RCC 7860 (cell line): ENCODE measurements at regions not wholly inside any gene's neighbourhood (a gene's known extent, or its start where the extent isn't known, plus 50 kb on each side); places are given as distances from the start of the nearest gene placed in this dataset.

ENCODE experiments used
- DNase-seq: peaks from one replicate; pipeline ENCODE4 v3.0.0-alpha.2; 2015; ENCODE audit warnings: low spot score
- FAIRE-seq: peaks from 2 replicates; lab custom pipeline; 2012; peaks lifted over from hg19 to GRCh38; lab: Jason Lieb, UNC

DNA sequence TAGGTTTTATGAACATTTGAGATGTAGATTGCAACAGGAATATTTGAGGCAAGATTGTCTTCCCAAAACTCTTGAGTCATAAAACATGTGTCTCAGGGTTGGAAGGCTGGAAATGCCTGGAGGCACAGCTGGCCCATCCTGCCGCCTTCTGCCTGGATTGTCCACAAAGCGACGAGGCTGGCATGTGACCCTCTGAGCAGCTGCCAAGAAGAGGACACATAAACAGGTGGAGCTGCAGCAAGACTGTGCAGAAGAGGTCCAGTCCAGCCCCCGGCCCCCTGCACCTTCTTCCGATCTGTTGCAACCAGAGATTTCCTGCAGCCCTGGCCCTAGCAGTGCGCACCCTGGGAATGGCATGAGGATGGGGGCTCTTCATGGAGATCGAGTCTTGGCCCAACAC, 101.9 kb upstream of the BCOR start:
- DNase-seq (no peak), FAIRE-seq (no peak)

DNA sequence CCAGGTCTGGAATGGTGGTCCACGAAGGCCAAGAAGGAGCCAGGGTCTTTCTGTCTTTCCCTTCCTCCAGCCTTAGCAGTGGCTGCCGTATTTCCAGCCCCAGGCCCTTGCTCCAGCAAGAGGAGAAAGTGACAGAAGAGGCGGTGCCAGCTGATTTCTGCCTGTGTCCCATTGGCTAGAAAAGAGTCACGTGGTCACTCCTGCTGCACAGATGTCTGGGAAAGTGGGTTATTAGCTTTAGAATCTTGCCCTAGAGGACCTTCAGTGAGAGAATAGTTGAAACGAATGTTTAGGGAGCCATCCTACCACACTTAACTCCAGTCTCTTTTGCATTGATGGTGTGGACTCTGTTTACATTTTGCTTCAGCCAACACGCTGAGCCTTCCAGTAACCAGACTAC, 99.3 kb upstream of the BCOR start:
- FAIRE-seq (no peak), DNase-seq (no peak)

DNA sequence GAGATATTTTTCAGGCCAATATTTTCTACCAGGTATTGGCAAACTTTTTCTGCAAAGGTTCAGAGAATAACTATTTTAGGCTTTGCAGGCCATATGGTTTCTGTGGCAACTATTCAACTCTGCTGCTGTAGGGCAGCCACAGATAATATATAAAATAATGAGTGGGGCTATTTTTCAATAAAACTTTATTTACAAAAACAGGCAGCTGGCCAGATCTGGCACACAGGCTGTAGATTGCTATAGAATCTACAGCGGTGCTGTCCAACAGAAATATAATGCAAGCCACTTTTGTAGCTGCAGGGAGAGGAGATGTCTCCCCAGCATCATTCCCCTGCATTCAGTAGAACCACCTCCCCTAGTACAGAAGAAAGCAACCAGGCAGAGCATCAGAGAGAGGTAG, 97.6 kb upstream of the BCOR start:
- FAIRE-seq (no peak), DNase-seq (no peak)

DNA sequence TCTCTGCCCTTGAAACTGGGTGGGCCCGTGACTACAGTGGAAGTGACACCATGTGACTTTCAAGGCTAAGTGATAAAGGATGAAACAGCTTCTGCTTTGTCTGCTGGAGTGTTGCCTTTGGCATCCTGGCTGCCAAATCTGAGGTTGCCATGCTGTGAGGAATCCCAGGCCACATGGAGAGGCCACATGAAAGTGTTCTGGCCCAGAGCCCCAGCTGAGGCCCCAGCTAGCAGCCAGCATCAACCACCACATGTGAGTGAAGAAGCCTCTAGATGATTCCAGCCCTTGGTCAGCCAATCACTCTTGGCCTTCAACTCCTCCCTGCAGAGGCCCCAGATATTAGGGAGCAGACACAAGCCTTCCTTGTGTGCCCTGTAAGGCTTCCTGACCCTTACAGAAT, 94.4 kb upstream of the BCOR start:
- no peak for FAIRE-seq
- no peak for DNase-seq

DNA sequence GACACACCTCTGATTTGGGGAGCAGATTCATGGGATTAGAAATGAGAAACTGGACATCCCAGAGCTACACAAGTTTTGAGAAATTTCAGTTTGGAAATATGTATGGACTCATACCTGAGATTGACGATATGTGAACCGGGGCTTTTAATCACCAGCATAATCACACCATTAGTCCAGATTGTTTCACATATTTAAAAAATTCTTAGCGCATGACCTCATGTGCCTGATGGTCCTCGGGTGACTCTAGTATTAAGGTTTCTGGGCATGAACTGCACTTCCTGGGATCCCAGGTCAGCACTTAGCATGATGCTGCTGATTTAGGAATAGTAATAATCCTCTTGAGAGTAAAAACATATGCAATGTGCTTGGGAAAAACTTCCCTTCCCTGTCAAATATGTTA, 91.9 kb upstream of the BCOR start:
- DNase-seq, result no peak
- FAIRE-seq, result no peak

DNA sequence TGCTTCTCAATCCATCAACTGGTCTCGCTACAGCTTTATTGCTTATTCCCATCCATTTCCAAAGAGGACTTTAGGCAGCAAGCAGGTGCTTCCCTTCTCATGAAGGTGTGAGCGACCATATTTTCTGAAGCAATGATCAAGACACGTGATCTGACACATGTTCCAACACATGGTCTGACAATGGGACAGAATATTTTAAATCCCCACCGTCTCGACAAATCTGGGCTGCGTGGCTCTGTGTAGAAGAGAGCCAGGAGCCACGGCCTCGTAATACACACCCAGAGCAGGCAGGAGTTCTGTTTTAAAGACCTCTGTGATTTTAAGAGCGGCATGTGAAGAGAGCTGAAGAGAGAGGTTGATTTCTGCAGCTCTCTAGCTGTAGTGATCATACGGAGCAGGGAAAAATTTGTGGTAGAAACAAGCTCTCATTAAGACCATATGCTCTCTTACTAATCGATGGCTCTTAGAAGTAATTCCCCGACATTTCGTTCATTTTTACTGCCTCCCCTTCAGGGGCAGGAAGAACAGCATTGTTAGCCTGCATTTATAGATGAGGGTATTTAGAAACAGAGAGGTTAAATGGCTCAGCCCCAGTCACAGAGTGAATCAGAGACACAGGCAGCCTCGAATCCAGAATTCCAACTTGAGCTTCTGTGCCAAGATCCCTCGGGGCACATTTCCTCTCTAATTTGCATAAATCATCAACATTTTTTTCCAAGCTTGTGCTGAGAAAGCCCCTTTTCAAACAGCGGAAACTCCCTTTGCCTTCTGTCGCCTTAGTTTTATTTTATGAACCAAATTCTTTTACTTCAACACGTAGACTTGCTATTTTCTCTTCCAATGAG, 91.0 kb upstream of the BCOR start:
- DNase-seq (no peak), FAIRE-seq (no peak)

DNA sequence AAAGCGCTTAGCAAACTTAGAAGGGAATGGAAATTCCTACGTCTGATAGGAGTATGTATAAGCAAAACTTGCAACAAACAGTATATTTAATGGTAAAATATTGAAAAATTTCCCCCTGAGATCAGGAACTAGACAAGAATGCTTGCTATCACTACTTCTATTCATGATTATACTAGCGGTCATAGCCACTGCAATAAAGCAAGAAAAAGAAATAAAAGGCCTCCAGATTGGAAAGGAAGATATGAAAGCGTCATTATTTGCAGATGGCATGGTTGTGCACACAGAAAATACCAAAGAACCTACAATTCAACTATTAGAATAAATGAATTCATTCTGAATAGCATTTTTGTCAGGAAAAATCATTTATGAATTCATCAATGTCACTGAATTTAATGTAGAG, 87.2 kb upstream of the BCOR start:
- DNase-seq (no peak), FAIRE-seq (no peak)

DNA sequence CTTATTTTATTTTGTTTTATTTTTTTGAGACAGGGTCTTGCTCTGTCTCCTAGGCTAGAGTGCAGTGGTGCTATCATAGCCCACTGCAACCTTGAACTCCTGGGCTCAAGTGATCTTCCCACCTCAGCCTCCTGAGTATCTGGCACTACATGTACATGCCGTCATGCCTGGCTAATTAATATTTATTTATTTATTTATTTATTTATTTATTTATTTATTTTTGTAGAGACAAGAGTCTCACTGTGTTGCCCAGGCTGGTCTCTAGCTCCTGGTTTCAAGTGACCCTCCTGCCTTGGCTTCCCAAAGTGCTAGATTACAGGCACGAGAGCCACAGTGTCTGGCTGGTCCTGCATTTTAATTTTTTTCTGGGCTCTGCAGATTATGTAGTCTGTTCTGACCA, 84.9 kb upstream of the BCOR start:
- no peak for FAIRE-seq
- DNase-seq, result no peak

DNA sequence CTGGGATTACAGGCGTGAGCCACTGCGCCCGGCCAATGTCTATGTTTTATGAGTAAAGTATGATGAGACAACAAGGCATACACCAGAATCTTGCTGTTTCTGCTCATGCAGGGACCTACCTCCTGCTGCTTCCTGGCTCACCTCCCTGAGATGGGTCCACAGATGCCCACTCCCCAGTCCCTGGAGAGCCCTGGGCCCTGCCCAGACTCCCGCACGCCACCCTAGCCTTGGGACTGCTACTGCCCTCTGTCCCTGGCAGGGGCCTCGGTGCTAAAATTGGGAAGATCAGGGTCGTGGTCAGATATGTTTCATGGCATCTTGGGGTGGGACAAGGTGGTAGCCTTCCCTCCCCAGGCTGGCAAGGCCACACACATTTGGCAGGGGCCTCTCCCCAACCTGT, 84.3 kb upstream of the BCOR start:
- FAIRE-seq, result no peak
- DNase-seq, result no peak

DNA sequence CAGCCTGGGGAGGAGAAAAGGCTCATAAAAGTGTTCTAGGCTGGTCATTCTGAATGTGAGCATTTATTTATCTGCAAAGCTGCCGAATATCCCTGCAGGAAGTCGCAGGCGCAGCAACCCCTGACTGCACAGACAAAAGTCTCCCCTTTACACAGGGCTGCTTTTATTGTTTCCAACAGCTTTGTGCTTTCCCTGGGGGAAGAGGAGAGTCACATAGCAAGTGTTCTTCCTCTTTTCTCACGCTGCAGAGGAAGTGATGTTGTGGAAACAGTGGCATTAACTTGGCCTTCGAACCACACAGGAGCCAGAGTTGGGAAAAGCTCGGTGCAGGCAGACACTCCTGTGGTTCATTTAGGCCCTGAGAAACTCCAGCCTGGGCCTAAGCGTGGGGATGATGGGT, 81.5 kb upstream of the BCOR start:
- FAIRE-seq (no peak), DNase-seq (no peak)

DNA sequence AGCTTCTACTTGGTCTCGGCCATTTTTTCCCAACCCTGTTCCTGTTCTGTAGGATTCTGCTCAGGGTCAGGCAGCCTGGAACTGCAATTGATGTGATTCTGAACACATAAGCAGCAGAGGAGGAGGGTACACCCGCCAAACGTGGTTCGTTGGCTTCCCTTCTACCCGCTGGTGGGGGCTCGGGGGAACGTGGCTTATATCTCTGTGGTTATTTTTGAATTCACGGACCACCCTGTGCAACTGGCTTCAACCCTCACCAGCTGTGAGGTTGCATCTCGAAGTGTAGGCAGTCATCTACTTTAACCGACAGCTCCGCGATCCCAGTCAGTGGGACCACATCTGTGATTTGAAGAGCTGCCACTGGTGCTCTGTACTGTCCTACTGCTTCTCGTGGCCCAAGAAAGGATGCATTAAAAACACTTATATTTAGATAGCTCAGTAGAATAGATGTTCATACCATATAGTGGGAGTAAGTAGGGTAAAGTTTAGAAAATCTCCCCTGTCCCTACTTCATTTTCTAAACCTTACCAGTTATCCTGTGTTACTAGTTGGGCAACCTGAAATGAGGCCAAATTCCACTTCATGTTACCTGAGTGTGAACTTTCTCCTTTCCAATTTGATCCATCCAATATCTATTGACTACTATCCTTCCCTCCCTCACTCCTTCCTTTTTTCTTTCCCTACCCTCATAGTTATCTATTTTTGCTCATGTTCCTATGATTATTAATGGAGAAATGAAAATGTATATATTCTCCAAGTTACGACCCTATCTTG, 80.4 kb upstream of the BCOR start:
- no peak for FAIRE-seq
- DNase-seq, result no peak

DNA sequence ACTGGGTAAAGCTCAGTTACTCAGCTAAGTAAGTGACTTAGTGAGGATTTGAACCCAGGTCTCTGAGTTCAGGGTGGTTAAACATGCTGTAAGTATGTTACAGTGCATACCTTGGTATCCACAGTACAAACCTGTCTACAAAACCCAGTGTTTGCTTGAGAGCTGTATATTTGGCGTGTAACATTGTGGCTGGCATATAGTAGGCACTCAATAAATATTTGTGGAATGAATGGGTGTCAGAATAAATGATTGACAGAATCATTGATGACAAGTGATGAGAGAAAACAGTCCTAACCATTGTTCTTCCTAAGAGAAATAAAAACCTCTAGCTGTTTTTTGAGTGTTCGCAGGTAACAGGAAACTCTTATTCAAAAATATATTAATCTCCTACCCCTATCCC, 79.7 kb upstream of the BCOR start:
- DNase-seq (no peak), FAIRE-seq (no peak)

DNA sequence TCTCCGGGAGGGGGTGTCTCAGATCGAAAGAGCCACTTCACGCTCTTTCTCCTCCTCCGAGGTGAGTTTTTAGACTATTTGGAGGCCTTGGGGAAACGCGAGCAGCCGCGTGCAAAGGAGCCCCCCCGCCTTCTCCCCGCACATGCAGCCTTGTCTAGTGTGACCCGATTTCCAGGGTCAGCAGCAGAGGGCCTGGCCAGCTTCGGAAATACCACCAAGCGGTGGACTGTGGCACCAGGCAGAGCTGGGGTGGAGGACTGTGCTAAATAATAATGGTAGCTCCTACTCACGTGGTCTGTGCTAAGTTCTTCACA, 79.3 kb upstream of the BCOR start:
- DNase-seq, result no peak
- no peak for FAIRE-seq

DNA sequence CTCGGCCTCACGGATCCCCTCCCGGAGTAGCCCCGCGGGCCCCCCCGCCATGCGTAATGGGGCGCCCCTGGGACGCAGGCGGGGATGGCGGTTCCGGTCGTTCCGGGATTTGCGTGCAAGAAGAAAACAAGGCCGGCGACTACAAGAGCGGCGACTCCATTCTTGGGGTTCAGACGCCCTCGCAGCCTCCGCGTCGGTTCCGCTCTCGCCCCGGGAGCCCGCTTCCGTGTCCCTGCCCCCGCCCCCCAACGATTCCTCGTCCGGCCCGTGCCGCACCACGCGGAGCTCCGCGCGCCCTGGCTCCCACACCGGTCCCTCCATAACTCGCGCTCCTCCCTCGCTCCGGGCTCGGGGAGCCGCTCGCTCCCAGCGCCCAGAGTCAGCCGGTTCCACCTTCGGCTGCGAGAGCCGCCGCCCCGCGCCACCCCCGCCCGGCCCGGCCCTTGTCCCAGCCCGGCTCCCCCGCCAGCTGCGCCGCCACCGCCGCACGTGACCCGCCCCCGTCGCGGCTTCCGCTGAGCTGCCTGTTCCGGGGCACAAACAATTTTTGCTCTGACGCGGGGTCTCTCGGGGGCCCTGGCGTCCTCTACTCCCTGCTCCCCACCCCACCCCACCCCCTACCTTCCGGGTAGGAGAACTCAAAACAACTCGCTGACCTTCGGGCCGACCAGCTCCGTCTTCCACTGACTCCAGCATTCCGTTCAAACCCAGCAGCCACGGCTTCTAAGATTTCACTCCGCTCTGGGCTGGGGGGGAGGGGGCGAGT, 78.8 kb upstream of the BCOR start:
- no peak for FAIRE-seq
- DNase-seq, result no peak

DNA sequence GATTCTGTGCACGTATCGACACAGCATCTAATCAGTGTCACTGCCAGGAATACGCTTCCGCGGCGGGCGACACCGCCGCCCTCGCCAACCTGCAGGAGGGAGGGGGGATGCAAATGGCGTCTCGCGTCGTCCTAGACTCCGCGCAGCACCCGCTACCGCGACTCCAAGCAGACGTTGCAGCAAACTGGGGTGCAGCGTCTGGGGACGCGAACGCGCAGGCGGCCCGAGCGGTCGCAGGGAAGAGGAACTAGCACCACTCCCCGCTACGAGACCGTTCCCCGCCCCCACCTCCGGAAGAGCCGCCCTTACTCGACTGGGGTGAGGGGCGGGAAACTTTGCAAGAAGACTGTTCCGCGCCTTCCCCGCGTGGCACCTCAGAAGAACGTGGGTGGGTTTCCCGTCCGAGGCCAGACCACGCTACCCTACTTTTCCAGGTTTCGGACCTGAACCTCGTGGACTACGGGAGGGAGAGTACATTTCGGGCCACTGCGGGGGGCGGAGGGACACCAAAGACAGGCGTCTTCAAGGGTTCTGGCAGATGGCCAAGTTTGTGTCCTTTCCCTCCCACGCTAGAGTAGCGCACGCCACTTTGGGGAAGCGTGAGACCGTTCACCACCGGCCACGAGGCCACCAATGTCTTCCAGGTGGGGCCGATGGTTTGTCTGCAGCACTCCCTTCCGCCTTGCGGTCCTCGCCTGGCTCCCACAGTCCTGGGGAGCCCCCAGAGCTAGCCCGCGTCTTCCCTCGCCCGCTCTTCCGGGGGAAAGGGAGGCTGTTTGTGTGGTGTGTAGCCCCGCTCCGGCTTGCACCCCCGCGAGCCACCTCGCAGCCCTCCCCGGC, 78.0 kb upstream of the BCOR start:
- no peak for FAIRE-seq
- no peak for DNase-seq

DNA sequence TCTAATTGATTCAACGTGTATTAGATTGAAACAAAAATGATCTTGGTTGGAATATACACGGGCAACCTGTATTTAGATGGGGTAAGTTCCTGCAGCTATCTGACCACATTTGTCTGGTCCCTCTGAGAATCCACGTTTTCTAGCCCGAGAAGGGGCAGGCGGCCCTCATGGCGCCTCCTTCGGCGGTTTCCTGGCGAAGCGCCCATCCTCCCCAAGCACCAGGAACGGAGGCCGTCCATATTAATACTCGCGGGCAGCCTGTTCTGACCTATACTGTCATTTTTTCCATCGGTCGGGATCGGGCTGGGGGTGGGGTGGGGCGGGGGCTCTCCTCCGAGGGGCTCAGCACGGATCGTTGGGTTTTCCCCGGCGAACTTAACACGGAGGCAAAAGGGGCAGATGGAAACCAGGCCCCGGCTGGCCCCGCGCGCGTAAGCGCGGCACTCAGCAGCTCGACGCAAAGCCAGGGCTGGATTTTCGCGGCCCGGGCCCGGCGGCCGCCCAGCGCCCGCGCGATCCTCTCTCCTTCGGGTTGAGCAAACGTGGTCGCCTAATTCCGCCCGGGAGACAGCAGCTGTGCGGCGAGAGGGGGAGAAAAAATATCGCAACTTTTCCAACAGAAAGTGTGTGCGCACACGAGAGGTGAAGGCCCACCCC, 77.2 kb upstream of the BCOR start:
- no peak for FAIRE-seq
- no peak for DNase-seq

DNA sequence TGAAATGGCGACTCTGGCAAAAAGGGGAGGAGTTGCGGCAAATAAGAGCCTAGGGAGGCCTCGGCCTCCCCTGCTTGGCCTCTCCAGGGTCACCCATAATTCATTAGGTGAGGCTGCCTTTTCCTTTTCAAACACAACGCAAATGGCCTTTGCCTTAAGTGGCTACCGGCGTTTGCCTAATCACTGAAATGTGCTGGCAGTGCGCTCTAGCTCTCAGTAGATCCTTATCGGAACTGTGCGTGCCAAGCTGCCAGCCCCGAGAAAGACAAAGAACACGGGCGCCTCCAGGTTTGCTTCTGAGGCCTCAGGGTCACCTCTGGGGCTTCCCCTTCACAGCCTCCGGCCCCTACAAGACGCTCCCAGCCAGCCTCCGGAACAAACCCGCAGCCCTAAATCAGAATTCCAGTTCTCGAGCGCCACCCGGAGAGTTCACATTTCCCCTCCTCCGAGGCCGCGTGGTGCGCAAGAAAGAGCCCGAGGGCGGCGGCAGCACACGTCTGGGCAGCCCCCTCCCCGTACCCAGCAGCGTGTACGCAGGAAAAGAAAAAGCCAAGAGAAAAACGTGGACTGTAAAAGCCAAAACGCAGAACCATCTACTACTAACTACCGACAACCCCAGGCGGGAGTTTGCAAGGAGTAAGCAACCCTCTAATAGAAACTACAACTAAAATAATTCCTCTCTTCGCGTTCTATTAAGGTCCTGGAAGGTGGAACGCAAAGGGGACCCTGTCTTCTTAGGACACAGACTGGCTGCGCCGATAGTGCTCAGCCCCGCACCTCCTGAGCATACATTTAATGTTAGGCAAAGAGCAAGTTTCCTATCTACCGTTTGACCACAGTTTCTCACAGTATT, 76.5 kb upstream of the BCOR start:
- DNase-seq, result no peak
- no peak for FAIRE-seq

DNA sequence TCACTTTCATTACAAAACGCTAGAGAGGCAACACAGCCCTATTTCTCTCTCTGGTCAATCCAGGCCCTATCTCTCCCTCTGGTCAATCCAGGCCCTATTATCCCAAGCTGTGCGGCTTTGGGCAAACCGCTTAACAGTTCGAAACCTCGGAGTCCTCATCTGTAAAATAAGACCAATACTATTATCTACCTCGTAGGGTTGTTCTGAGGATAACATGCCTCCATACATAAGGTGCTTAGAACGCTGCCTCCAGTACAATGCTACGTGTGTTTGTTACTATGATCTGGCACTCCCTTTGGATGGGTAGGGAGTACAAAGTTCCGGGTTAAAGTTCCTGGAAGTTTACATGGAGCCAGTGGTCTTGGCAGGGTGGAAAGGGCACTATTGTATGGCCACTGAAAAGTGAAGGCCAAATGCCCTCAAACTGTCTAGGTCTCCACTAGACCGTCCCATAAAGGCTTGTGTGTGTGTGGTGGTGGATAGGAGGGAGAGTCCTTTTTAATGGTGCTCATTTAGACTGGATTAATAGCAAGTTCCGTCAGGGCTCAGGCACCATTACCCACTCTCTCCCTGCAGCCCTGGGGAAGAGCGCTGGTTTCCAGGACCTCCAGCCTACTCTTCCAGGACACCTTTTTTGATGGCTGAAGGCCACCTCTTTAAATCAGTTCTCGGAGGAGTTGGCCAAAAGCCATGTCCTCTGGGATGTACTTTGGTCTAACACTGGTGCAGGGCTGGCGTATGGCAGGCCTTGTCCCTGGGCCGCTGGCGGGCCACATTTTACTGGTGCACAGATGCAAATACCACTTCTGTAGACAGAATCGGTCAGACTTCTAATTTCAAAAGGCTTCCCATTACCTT, 75.6 kb upstream of the BCOR start:
- DNase-seq (no peak), FAIRE-seq (no peak)
